Activated naive CD4-positive, alpha-beta T cell (primary cell): ENCODE measurements at regions not wholly inside any gene's neighbourhood (a gene's known extent, or its start where the extent isn't known, plus 50 kb on each side); places are given as distances from the start of the nearest gene placed in this dataset.
"Not testable (repeated sequence)": the region's sequence is repeated elsewhere in the genome, so short reads cannot be mapped to it uniquely, and the experiment has no call there.

ENCODE experiments used
- DNase-seq, 4 experiments: peaks; one replicate each; lab custom pipeline; 2025; lab: John Stamatoyannopoulos, UW

GRCh38 chr5:56382896-56383295 lies 149.8 kb upstream of the ANKRD55 start:
- DNase-seq = no peak

- DNase-seq = no peak
These were observed 144.4 kb upstream of the ANKRD55 start for GRCh38 chr5:56377573-56377972.

- DNase-seq = no peak
These were observed 143.0 kb upstream of the ANKRD55 start for GRCh38 chr5:56376128-56376527.

- no peak for DNase-seq
These were observed 141.9 kb upstream of the ANKRD55 start for GRCh38 chr5:56375011-56375410.

- DNase-seq = not testable (repeated sequence)
These were observed 139.4 kb upstream of the ANKRD55 start for GRCh38 chr5:56372491-56372890.

GRCh38 chr5:56369361-56369811 lies 136.3 kb upstream of the ANKRD55 start:
- no peak for DNase-seq

- DNase-seq = no peak
These were observed 134.6 kb upstream of the ANKRD55 start for GRCh38 chr5:56367748-56368147.

- DNase-seq = no peak
These were observed 133.9 kb upstream of the ANKRD55 start for GRCh38 chr5:56366986-56367385.

- no peak for DNase-seq
These were observed 128.3 kb upstream of the ANKRD55 start for GRCh38 chr5:56361398-56361797.

GRCh38 chr5:56360816-56361215 lies 127.7 kb upstream of the ANKRD55 start:
- no peak for DNase-seq

- DNase-seq = no peak
These were observed 126.9 kb upstream of the ANKRD55 start for GRCh38 chr5:56359809-56360685.

GRCh38 chr5:56358703-56359681 lies 125.9 kb upstream of the ANKRD55 start:
- no peak for DNase-seq

- no peak for DNase-seq
These were observed 124.9 kb upstream of the ANKRD55 start for GRCh38 chr5:56358046-56358445.

- no peak for DNase-seq
These were observed 124.3 kb upstream of the ANKRD55 start for GRCh38 chr5:56357426-56357825.

GRCh38 chr5:56356836-56357160 lies 123.7 kb upstream of the ANKRD55 start:
- no peak for DNase-seq

GRCh38 chr5:56356121-56356835 lies 123.1 kb upstream of the ANKRD55 start:
- DNase-seq = no peak

GRCh38 chr5:56354836-56355235 lies 121.7 kb upstream of the ANKRD55 start:
- DNase-seq = no peak

GRCh38 chr5:56352808-56353590 lies 119.9 kb upstream of the ANKRD55 start:
- no peak for DNase-seq

- DNase-seq = no peak
These were observed 117.6 kb upstream of the ANKRD55 start for GRCh38 chr5:56350597-56351170.

GRCh38 chr5:56350011-56350596 lies 117.0 kb upstream of the ANKRD55 start:
- DNase-seq = no peak

- DNase-seq = no peak
These were observed 116.3 kb upstream of the ANKRD55 start for GRCh38 chr5:56349461-56349860.
